Suprapubic skin (tissue), 4 donors: ENCODE measurements at regions not wholly inside any gene's neighbourhood (a gene's known extent, or its start where the extent isn't known, plus 50 kb on each side); places are given as distances from the start of the nearest gene placed in this dataset.
"Not testable (repeated sequence)": the region's sequence is repeated elsewhere in the genome, so short reads cannot be mapped to it uniquely, and the experiment has no call there.

ENCODE experiments used
- DNase-seq, 2 donors: peaks; one replicate each; pipeline ENCODE4 v3.0.0-alpha.2; 2019; ENCODE audit warnings: low spot score in 2 of 2
- H3K27ac ChIP-seq: fragments of 200-600 bp; sonication (generic); one replicate; pipeline ENCODE4 v1.5.1; 2019
- H3K27me3 ChIP-seq: fragments of 200-600 bp; sonication (generic); one replicate; pipeline ENCODE4 v1.5.1; 2019
- H3K36me3 ChIP-seq: fragments of 200-600 bp; sonication (generic); one replicate; pipeline ENCODE4 v1.5.1; 2019
- H3K4me1 ChIP-seq: fragments of 200-600 bp; sonication (generic); one replicate; pipeline ENCODE4 v1.5.1; 2019
- H3K4me3 ChIP-seq: fragments of 200-600 bp; sonication (generic); one replicate; pipeline ENCODE4 v1.5.1; 2019; ENCODE audit warnings: mild to moderate bottlenecking
- H3K9me3 ChIP-seq: fragments of 200-600 bp; sonication (generic); one replicate; pipeline ENCODE4 v1.5.1; 2019
- EP300 ChIP-seq: sonication (generic); formaldehyde crosslinking; IDR thresholded peaks from one replicate; pipeline ENCODE4 v1.6.1; 2017; ENCODE audit warnings: antibody characterized with exemption
- POLR2A ChIP-seq, 2 donors: fragments of 450-650 bp; IDR thresholded peaks; one replicate each; pipeline ENCODE4 v1.6.1; 2017; ENCODE audit warnings: antibody characterized with exemption in 2 of 2, mild to moderate bottlenecking in 2 of 2, moderate library complexity in 2 of 2
- POLR2AphosphoS5 ChIP-seq, 3 donors: sonication (generic); formaldehyde crosslinking; IDR thresholded peaks; one replicate each; pipeline ENCODE4 v1.6.1; 2017; ENCODE audit warnings: antibody characterized with exemption in 3 of 3
- WGBS: methylation state at CpG from one replicate; pipeline ENCODE4 v1.1.5; 2018; 5-methylcytosine and 5-hydroxymethylcytosine counted together
- TF ChIP-seq, protein P1 (sequence below), 2 donors: fragments of 200-600 bp in 1 of 2; fragments of 450-650 bp in 1 of 2; sonication (generic) in 1 of 2; IDR thresholded peaks; one replicate each; pipeline ENCODE4 v1.5.1; 2016 to 2019; ENCODE audit warnings: antibody characterized with exemption in 2 of 2, mild to moderate bottlenecking in 1 of 2, moderate library complexity in 1 of 2

DNA sequence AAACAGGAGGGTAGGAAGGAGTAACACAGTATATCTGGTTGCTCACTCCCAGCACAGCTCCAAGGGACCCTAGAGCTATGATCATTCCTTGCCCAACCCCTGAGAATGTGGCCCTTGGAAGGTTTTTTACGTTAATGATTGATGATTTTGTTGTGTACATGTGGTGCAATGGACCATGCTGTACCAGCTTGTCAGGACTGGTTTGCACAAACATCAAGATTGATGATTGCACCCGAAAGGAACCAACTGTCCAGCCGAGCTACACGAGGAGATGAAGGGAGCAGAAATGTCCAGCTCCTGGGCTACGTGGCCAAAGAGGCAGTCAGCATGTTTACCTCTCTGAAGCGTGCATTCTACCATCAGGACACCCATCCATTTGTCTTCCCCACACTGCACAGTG lies 83.2 kb upstream of the USP9X start:
- H3K36me3 ChIP-seq = no peaks in the 10 kb centered on the region
- TF ChIP-seq, protein P1, sequence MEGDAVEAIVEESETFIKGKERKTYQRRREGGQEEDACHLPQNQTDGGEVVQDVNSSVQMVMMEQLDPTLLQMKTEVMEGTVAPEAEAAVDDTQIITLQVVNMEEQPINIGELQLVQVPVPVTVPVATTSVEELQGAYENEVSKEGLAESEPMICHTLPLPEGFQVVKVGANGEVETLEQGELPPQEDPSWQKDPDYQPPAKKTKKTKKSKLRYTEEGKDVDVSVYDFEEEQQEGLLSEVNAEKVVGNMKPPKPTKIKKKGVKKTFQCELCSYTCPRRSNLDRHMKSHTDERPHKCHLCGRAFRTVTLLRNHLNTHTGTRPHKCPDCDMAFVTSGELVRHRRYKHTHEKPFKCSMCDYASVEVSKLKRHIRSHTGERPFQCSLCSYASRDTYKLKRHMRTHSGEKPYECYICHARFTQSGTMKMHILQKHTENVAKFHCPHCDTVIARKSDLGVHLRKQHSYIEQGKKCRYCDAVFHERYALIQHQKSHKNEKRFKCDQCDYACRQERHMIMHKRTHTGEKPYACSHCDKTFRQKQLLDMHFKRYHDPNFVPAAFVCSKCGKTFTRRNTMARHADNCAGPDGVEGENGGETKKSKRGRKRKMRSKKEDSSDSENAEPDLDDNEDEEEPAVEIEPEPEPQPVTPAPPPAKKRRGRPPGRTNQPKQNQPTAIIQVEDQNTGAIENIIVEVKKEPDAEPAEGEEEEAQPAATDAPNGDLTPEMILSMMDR (IDR thresholded peaks at IDR 0.05) = no peak
- TF ChIP-seq POLR2AphosphoS5 (IDR thresholded peaks at IDR 0.05) (no peak), EP300 (no peak), POLR2A (IDR thresholded peaks at IDR 0.05) (no peak)
- no peak overlapping the region for H3K27ac ChIP-seq
- H3K4me1 ChIP-seq = no peaks in the 10 kb centered on the region
- WGBS = 74% methylated on average over 4 of the region's 6 CpGs
- no peaks in the 10 kb centered on the region for H3K9me3 ChIP-seq
- H3K4me3 ChIP-seq = no peak overlapping the region
- DNase-seq = no peak
- no peaks in the 10 kb centered on the region for H3K27me3 ChIP-seq

DNA sequence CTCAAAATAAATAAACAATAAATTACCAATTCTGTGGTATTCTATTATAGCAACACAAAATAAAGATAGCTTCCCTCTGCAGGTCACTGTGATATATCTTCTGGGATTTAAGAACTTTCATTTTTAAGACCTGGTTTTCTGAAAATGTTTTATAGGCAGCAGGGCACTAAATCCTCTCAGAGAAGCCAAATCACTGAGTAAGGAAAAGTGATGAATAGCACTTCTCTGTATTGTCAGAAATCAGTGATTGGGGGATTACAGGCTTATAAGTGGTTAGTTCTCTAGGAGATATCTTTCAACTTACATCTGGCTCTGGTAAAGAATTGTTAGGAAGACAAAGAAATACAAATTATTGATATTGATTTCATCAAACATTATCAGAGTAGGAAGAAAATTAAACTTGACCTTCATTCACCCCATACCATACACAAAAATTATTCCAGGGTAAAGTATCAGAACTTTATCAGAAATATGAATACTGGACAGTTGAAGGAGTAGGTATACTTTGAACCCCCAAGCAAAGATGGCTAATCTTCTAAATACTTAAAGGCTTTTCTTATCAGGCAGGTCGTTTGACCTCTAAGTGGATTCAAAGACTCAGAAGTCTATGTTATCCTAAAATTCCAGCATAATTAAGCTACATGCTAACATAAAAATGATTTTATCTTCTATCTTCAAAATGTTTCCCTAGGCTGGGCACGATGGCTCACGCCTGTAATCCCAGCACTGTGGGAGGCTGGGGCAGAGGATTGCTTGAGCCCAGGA lies 81.6 kb upstream of the USP9X start:
- Histone ChIP-seq H3K36me3 (no peaks in the 10 kb centered on the region), H3K4me1 (no peaks in the 10 kb centered on the region), H3K27me3 (no peaks in the 10 kb centered on the region), H3K27ac (no peak overlapping the region), H3K4me3 (no peak overlapping the region), H3K9me3 (no peaks in the 10 kb centered on the region)
- 66% methylated on average over 3 of the region's 3 CpGs for WGBS
- no peak for DNase-seq
- no peak for TF ChIP-seq POLR2A (IDR thresholded peaks at IDR 0.05)
- no peak for TF ChIP-seq EP300
- TF ChIP-seq, protein P1 (IDR thresholded peaks at IDR 0.05) = no peak
- TF ChIP-seq POLR2AphosphoS5 (IDR thresholded peaks at IDR 0.05) = no peak

DNA sequence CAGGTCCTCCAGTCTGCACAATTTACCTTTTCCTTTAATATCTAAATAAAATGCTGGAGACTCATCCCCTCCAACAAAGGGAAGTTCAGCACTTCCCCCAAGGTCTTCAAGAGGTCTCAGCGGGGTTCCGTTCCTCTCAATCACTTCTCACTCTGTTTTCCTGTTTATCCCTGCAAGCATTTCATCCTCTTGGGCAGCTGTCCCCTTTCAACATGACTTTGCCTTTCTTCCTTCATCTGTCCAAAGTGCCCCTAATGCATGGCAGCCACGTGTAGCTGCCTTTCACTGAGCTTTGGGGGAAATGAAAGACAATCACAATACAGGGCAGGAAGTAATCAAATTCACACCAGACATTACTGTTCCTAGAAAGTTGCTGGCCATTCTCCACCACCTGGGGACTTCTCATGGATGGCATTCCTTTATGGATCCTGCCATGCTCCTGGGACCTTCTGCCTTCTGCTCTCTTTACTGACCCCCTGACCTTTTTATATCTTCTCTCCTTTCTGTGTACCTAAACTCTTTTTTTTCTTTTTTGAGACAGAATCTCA lies 79.7 kb upstream of the USP9X start:
- TF ChIP-seq EP300 (no peak), POLR2AphosphoS5 (IDR thresholded peaks at IDR 0.05) (no peak), POLR2A (IDR thresholded peaks at IDR 0.05) (no peak)
- TF ChIP-seq, protein P1 (IDR thresholded peaks at IDR 0.05) = no peak
- Histone ChIP-seq H3K9me3 (no peaks in the 10 kb centered on the region), H3K4me3 (no peak overlapping the region), H3K4me1 (no peaks in the 10 kb centered on the region), H3K36me3 (no peaks in the 10 kb centered on the region), H3K27ac (no peak overlapping the region), H3K27me3 (no peaks in the 10 kb centered on the region)
- 35% methylated on average over 3 of the region's 3 CpGs for WGBS
- DNase-seq = no peak

DNA sequence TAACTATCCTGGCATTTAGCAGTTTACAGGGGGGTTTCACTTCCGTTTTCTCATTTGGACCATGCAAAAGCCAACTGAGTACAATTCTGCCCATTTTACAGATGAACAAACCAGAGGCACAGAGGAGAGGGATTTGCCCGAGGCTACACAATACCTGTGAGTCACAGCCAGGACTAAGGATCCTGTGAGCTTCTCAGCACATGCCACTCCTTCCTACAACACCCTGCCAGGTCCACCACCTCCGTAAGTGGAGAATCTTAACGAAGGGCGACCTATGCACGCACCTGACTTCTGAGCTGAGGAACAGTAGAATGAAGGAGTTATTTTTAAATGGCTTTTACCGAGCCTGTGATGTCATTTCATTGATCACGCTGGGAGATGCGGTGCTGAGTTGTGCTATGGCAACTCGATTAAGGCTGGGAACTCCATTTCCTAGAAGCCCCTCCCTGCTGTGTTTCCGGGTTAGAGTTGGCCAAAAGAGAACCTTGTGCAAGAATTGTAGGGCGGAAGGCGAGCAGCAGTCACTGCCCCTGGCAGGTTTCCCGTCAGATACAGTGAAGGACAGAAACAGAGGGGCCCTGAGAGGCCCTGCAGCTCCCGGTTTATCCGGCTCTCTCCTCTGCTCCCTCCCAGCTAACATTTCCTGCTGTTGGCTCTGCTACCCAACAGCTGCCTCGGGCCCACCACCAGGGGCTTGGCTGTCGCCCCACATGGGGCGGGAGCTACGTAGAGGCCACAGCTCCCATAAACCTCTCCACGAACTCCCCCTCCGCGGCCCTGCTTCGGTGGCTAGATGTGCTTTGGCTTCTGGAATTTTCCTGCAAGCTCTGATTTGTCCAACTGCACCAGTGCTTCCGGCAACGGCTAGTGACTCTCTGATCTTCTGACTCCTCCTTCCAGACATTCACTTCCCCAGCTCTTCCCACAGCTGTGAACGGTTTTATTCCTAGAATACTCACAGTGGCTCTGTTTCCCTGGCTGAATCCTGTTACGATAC lies 75.1 kb upstream of the USP9X start:
- H3K4me3 ChIP-seq = peak overlapping the region; percentile 34
- H3K27me3 ChIP-seq = no peaks in the 10 kb centered on the region
- TF ChIP-seq POLR2AphosphoS5 (IDR thresholded peaks at IDR 0.05) (peak in 1 of 3 donors; percentile 49), POLR2A (IDR thresholded peaks at IDR 0.05) (no peak), EP300 (no peak)
- H3K9me3 ChIP-seq = no peaks in the 10 kb centered on the region
- DNase-seq = peak; percentile 87
- no peaks in the 10 kb centered on the region for H3K36me3 ChIP-seq
- H3K27ac ChIP-seq = peak overlapping the region; percentile 84
- H3K4me1 ChIP-seq = no peaks in the 10 kb centered on the region
- 17% methylated on average over 28 of the region's 28 CpGs for WGBS

DNA sequence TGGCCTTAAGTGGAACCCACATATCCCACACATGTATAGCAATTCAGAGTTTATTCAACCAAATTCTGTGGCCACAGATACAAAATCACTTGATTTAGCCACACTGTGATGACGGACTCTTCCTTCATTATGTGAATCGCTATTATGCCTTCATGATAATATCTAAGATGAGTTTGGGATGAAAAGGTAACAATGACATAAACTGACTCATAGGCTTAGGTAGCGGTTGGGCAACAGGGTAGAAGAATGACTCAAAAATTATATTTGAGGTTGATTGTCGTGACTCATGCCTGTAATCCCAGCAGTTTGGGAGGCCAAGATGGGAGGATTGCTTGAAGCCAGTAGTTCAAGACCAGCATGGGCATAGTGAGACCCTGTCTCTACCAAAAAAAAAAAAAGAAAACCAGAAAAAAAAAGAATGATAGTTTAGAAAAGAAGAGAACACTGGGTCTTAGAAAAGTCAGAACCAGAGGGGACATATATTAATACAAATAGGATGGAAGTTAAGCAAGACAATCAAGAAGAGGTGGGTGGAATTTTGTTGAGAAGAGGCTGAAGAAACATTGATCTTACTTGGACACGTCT lies 70.4 kb upstream of the USP9X start:
- Histone ChIP-seq H3K9me3 (no peaks in the 10 kb centered on the region), H3K4me3 (no peak overlapping the region), H3K27me3 (no peaks in the 10 kb centered on the region), H3K36me3 (no peaks in the 10 kb centered on the region), H3K4me1 (no peaks in the 10 kb centered on the region), H3K27ac (no peak overlapping the region)
- 76% methylated on average over 5 of the region's 5 CpGs for WGBS
- no peak for DNase-seq
- no peak for TF ChIP-seq EP300
- TF ChIP-seq POLR2AphosphoS5 (IDR thresholded peaks at IDR 0.05) = no peak
- TF ChIP-seq, protein P1 (IDR thresholded peaks at IDR 0.05) = no peak
- no peak for TF ChIP-seq POLR2A (IDR thresholded peaks at IDR 0.05)

DNA sequence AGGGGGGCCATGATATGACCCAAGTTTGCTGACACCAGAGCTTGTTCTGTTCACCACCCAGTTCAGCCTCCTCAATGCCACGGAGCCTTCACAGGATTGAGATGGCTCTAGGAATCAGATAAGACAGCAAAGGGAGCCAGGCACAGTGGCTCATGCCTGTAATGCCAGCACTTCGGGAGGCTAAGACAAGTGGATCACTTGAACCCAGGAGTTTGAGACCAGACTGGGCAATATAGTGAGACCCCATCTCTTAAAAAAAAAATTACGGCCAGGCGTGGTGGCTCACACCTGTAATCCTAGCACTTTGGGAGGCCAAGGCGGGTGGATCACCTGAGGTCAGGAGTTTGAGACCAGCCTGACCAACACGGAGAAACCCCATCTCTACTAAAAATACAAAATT lies 67.5 kb upstream of the USP9X start:
- not testable (repeated sequence) for H3K27ac ChIP-seq
- 90% methylated on average over 6 of the region's 6 CpGs for WGBS

DNA sequence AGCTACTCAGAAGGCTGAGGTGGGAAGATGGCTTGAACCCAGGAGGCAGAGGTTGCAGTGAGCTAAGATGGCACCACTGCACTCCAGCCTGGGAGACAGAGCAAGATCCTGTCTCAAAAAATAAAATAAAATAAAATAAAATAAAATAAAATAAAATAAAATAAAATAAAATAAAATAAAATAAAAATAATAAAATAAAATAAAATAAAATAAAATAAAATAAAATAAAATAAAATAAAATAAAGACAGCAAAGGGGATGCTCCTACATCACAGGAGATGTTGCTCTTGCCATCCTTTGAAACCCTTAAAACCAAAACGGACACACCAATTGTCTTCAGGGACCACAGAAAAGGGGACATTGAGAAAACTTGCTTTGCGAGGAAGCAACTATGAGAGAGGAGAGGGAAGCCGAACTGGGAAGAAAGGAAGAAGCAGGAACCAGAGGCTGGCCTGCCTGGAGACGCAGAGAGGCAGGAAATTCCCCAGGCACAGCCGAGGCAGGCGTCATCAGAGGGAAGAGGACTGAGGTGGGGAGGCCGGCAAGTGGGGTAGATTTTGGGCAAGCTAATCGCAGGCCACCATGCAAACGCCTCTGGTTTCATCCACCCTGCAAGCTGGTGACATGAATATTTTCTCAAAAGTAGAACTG lies 66.7 kb upstream of the USP9X start:
- WGBS = 57% methylated on average over 9 of the region's 9 CpGs
- H3K27me3 ChIP-seq, H3K4me3 ChIP-seq, H3K9me3 ChIP-seq, H3K36me3 ChIP-seq, DNase-seq, H3K27ac ChIP-seq, H3K4me1 ChIP-seq: not testable (repeated sequence)

More for the DNA sequence above, 67.5 kb upstream of the USP9X start:
- H3K36me3 ChIP-seq, H3K4me3 ChIP-seq, DNase-seq, H3K4me1 ChIP-seq, H3K27me3 ChIP-seq, H3K9me3 ChIP-seq: not testable (repeated sequence)
